H1 (cell line): ENCODE measurements at regions not wholly inside any gene's neighbourhood (a gene's known extent, or its start where the extent isn't known, plus 50 kb on each side); places are given as distances from the start of the nearest gene placed in this dataset.

Experiments used
- CTCF ChIA-PET: fragments of 300-600 bp; sonication (Branson Sonifier 250); formaldehyde crosslinking; loops from one replicate; lab custom pipeline; 2021; ENCODE audit not compliant: partially characterized antibody; lab: Charles Lee
- POLR2A ChIA-PET: fragments of 300-600 bp; sonication (Branson Sonifier 250); formaldehyde crosslinking; loops from one replicate; lab custom pipeline; 2021; ENCODE audit warnings: inconsistent platforms; ENCODE audit not compliant: partially characterized antibody; lab: Charles Lee
- DNase-seq, 2 experiments: peaks; one replicate each; pipeline versions ENCODE4 v3.0.0 to v3.0.0-alpha.2; 2010 to 2022; ENCODE audit warnings: low spot score in 2 of 2, low read depth in 1 of 2, mixed read lengths in 1 of 2
- FAIRE-seq: peaks from 2 replicates; lab custom pipeline; 2011; peaks lifted over from hg19 to GRCh38; lab: Jason Lieb, UNC
- H2AFZ ChIP-seq: 2 replicates; pipeline ENCODE4 v1.8.1; 2012; ENCODE audit warnings: low read length, inconsistent platforms
- H2AK5ac ChIP-seq: 2 replicates; pipeline ENCODE4 v1.6.1; 2013; ENCODE audit warnings: low read depth, low read length
- H2BK120ac ChIP-seq: replicated peaks from 2 replicates; pipeline ENCODE3; 2013; ENCODE audit warnings: low read depth, low read length, inconsistent platforms
- H2BK12ac ChIP-seq: 2 replicates; pipeline ENCODE4 v1.6.1; 2013; ENCODE audit warnings: low read depth, low read length
- H2BK15ac ChIP-seq: 2 replicates; pipeline ENCODE4 v1.6.1; 2013; ENCODE audit warnings: low read length
- H2BK20ac ChIP-seq: 2 replicates; pipeline ENCODE4 v1.6.1; 2013; ENCODE audit warnings: low read length
- H2BK5ac ChIP-seq: 2 replicates; pipeline ENCODE4 v1.6.1; 2013; ENCODE audit warnings: low read depth, low read length
- H3K14ac ChIP-seq: 2 replicates; pipeline ENCODE4 v1.6.1; 2013; ENCODE audit warnings: inconsistent platforms; ENCODE audit not compliant: insufficient read length
- H3K18ac ChIP-seq: 2 replicates; pipeline ENCODE4 v1.6.1; 2013; ENCODE audit warnings: low read length; ENCODE audit errors: extremely low read depth
- H3K23ac ChIP-seq: 2 replicates; pipeline ENCODE4 v1.6.1; 2013; ENCODE audit warnings: inconsistent platforms; ENCODE audit not compliant: insufficient read length
- H3K23me2 ChIP-seq: 2 replicates; pipeline ENCODE4 v1.6.1; 2013; ENCODE audit warnings: low read depth, low read length
- H3K27ac ChIP-seq: 2 replicates; pipeline ENCODE4 v1.6.1; 2011; ENCODE audit warnings: low read depth, low read length, inconsistent platforms
- H3K27me3 ChIP-seq, 4 experiments: replicated peaks in 1 of 4; 1 replicate in 1 of 4; 2 replicates in 3 of 4; pipeline versions ENCODE4 v1.6.1 to v1.8.1; 2011 to 2013; ENCODE audit warnings: low read length in 3 of 4, mild to moderate bottlenecking in 3 of 4, inconsistent platforms in 2 of 4, mixed read lengths in 2 of 4, moderate library complexity in 1 of 4; ENCODE audit not compliant: control insufficient read depth in 3 of 4, insufficient read depth in 3 of 4; ENCODE audit errors: extremely low read depth in 1 of 4
- H3K36me3 ChIP-seq, 4 experiments: 2 replicates each; pipeline versions ENCODE4 v1.6.1 to v1.8.1; 2011 to 2013; ENCODE audit warnings: mild to moderate bottlenecking in 4 of 4, low read length in 3 of 4, moderate library complexity in 2 of 4, control low read depth in 1 of 4, inconsistent platforms in 1 of 4; ENCODE audit not compliant: insufficient read depth in 4 of 4, control insufficient read depth in 2 of 4
- H3K4ac ChIP-seq: replicated peaks from 2 replicates; pipeline ENCODE3; 2013; ENCODE audit warnings: low read length, low read depth, mixed read lengths, inconsistent platforms; ENCODE audit not compliant: insufficient read length
- H3K4me1 ChIP-seq, 4 experiments: replicated peaks in 1 of 4; 1 replicate in 1 of 4; 2 replicates in 3 of 4; pipeline versions ENCODE4 v1.6.1 to v1.8.1; 2011 to 2013; ENCODE audit warnings: low read length in 3 of 4, inconsistent platforms in 2 of 4, mixed read lengths in 1 of 4; ENCODE audit not compliant: insufficient read depth in 4 of 4, control insufficient read depth in 3 of 4
- H3K4me2 ChIP-seq, 2 experiments: 2 replicates each; pipeline versions ENCODE4 v1.6.1 to v1.8.1; 2011 to 2013; ENCODE audit warnings: low read depth in 2 of 2, low read length in 2 of 2, control low read depth in 1 of 2, inconsistent platforms in 1 of 2, mild to moderate bottlenecking in 1 of 2; ENCODE audit not compliant: insufficient read depth in 1 of 2
- H3K4me3 ChIP-seq, 4 experiments: fragments of 200-600, 300-600 bp in 1 of 4; sonication (generic), shearing (Covaris generic), sonication (Bioruptor Twin) in 1 of 4; 2 replicates each; pipeline versions ENCODE4 v1.5.1 to v1.8.1; 2011 to 2016; ENCODE audit warnings: low read length in 4 of 4, low read depth in 3 of 4, control low read depth in 2 of 4, inconsistent platforms in 2 of 4, mild to moderate bottlenecking in 2 of 4, mixed read lengths in 1 of 4, moderate library complexity in 1 of 4; ENCODE audit not compliant: insufficient read depth in 2 of 4; ENCODE audit errors: extremely low read depth in 1 of 4
- H3K56ac ChIP-seq: replicated peaks from 2 replicates; pipeline ENCODE3; 2013; ENCODE audit warnings: low read depth, mild to moderate bottlenecking, mixed read lengths, low read length, inconsistent platforms; ENCODE audit not compliant: insufficient read length
- H3K79me1 ChIP-seq: 2 replicates; pipeline ENCODE4 v1.6.1; 2013; ENCODE audit warnings: low read depth, low read length, control low read depth
- H3K79me2 ChIP-seq, 2 experiments: 2 replicates each; pipeline versions ENCODE4 v1.6.1 to v1.8.1; 2012 to 2013; ENCODE audit warnings: low read length in 2 of 2, mild to moderate bottlenecking in 2 of 2, inconsistent platforms in 1 of 2; ENCODE audit not compliant: insufficient read depth in 2 of 2, control insufficient read depth in 1 of 2
- H3K9ac ChIP-seq, 4 experiments: replicated peaks in 1 of 4; 1 replicate in 1 of 4; 2 replicates in 3 of 4; pipeline versions ENCODE4 v1.6.1 to v1.8.1; 2011 to 2013; ENCODE audit warnings: low read depth in 3 of 4, low read length in 3 of 4, control low read depth in 2 of 4, mild to moderate bottlenecking in 2 of 4, moderate library complexity in 2 of 4, inconsistent platforms in 1 of 4; ENCODE audit errors: extremely low read depth in 1 of 4
- H3K9me3 ChIP-seq, 2 experiments: 2 replicates each; pipeline versions ENCODE4 v1.6.1 to v1.8.1; 2012 to 2013; ENCODE audit warnings: mild to moderate bottlenecking in 2 of 2, moderate library complexity in 2 of 2, control low read depth in 1 of 2, inconsistent platforms in 1 of 2, low read depth in 1 of 2, low read length in 1 of 2, mixed read lengths in 1 of 2; ENCODE audit not compliant: insufficient read depth in 2 of 2
- H4K20me1 ChIP-seq, 2 experiments: replicated peaks in 1 of 2; 2 replicates each; pipeline versions ENCODE3 to v1.8.1; 2011 to 2013; ENCODE audit warnings: inconsistent platforms in 2 of 2, low read length in 2 of 2, mild to moderate bottlenecking in 1 of 2; ENCODE audit not compliant: insufficient read depth in 2 of 2, control insufficient read depth in 1 of 2
- H4K5ac ChIP-seq: 2 replicates; pipeline ENCODE4 v1.6.1; 2013; ENCODE audit warnings: low read length, low read depth, mixed read lengths, inconsistent platforms; ENCODE audit not compliant: insufficient read length
- H4K8ac ChIP-seq: 2 replicates; pipeline ENCODE4 v1.8.0; 2013; ENCODE audit warnings: mild to moderate bottlenecking, moderate library complexity, low read length, inconsistent platforms; ENCODE audit not compliant: insufficient read depth; ENCODE audit errors: extremely low read depth
- H4K91ac ChIP-seq: replicated peaks from 2 replicates; pipeline ENCODE3; 2013; ENCODE audit warnings: low read length, mixed read lengths, inconsistent platforms; ENCODE audit not compliant: insufficient read length
- HDAC6 ChIP-seq: IDR thresholded peaks from one replicate; pipeline ENCODE4 v1.7.1; 2012; ENCODE audit warnings: low read depth, mild to moderate bottlenecking, inconsistent platforms, low read length, moderate library complexity
- JUND ChIP-seq: IDR thresholded peaks from 2 replicates; pipeline ENCODE4 v1.6.1; 2011; ENCODE audit warnings: mild to moderate bottlenecking, improper control_type of control experiment, low read length
- TF ChIP-seq, protein P1 (sequence below): IDR thresholded peaks from 2 replicates; pipeline ENCODE4 v1.6.1; 2011; ENCODE audit warnings: low read depth, mild to moderate bottlenecking, low read length; ENCODE audit not compliant: insufficient read depth

DNA sequence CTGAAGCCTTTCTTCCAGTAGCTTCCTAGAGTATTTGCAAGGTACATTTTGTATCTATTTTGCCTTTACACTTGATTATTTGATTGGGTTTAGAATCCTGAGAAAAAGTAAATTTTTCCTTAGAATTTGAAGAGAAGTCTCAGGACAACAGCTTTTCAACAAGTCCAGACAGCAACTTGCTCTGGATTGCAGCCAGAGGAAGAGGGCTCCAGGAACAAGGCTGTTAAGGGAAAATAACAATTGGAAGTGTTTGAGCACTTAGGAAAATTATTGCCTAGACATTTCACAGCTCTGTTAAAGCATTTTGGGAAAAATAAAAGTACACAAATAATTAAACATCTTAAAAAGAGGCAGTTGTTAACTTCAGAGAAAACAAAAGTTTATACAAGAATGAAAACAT lies 58.3 kb upstream of the RAPGEF4 start:
- Histone ChIP-seq H3K9me3 (no peaks in the 10 kb centered on the region), H3K9ac (no peak overlapping the region), H3K23me2 (no peaks in the 10 kb centered on the region), H2AFZ (no peak overlapping the region), H4K20me1 (no peaks in the 10 kb centered on the region), H3K36me3 (no peaks in the 10 kb centered on the region), H3K79me1 (no peaks in the 10 kb centered on the region), H2BK5ac (no peak overlapping the region), H4K5ac (no peak overlapping the region), H2BK12ac (no peak overlapping the region), H4K91ac (no peak overlapping the region), H2BK15ac (no peak overlapping the region), H3K14ac (no peak overlapping the region), H3K56ac (no peak overlapping the region), H3K4ac (no peak overlapping the region), H3K23ac (no peak overlapping the region), H3K4me3 (no peak overlapping the region), H3K27ac (no peak overlapping the region), H3K4me1 (peaks cover 0 to 5% (median 0%) of the 10 kb centered on the region in 4 experiments; a peak in 2 of 7 replicates), H3K27me3 (peaks cover 0 to 4% (median 2%) of the 10 kb centered on the region in 4 experiments; a peak in 2 of 7 replicates), H2BK120ac (no peak overlapping the region), H2AK5ac (no peak overlapping the region), H2BK20ac (no peak overlapping the region), H3K79me2 (no peaks in the 10 kb centered on the region), H3K4me2 (no peak overlapping the region), H3K18ac (no peak overlapping the region), H4K8ac (no peak overlapping the region)
- POLR2A ChIA-PET = no interaction called here
- TF ChIP-seq JUND (no peak), HDAC6 (no peak)
- TF ChIP-seq, protein P1, sequence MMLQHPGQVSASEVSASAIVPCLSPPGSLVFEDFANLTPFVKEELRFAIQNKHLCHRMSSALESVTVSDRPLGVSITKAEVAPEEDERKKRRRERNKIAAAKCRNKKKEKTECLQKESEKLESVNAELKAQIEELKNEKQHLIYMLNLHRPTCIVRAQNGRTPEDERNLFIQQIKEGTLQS = no peak
- FAIRE-seq (no peak), DNase-seq (no peak)
- CTCF ChIA-PET = interaction anchor here (0.9 to 1.5 kb wide), 3 partner anchors 9 to 83 kb away, joined by 3 to 4 read pairs (median 4); no protein-coding TSS in a partner anchor
